NCI-H446 treated with DMSO at 0.1 percent for 48 hours (cell line): ENCODE measurements at regions not wholly inside any gene's neighbourhood (a gene's known extent, or its start where the extent isn't known, plus 50 kb on each side); places are given as distances from the start of the nearest gene placed in this dataset.

Experiments used
- DNase-seq: peaks from one replicate; lab custom pipeline; 2025; lab: John Stamatoyannopoulos, UW

GRCh38 chr18:66735933-66736332, 132.0 kb upstream of the CDH19 start:
- no peak for DNase-seq

GRCh38 chr18:66734451-66734850, 130.6 kb upstream of the CDH19 start:
- DNase-seq: no peak

GRCh38 chr18:66731890-66732289, 128.0 kb upstream of the CDH19 start:
- no peak for DNase-seq

- no peak for DNase-seq
Measured at GRCh38 chr18:66729442-66730239, 125.8 kb upstream of the CDH19 start.

- DNase-seq: no peak
Measured at GRCh38 chr18:66728951-66729350, 125.1 kb upstream of the CDH19 start.

GRCh38 chr18:66727991-66728390, 124.1 kb upstream of the CDH19 start:
- no peak for DNase-seq

GRCh38 chr18:66724664-66725356, 120.9 kb upstream of the CDH19 start:
- no peak for DNase-seq

- no peak for DNase-seq
Measured at GRCh38 chr18:66722671-66723070, 118.8 kb upstream of the CDH19 start.

GRCh38 chr18:66708646-66709045, 104.8 kb upstream of the CDH19 start:
- DNase-seq: no peak

- DNase-seq: no peak
Measured at GRCh38 chr18:66707473-66707872, 103.6 kb upstream of the CDH19 start.

- no peak for DNase-seq
Measured at GRCh38 chr18:66695281-66695680, 91.4 kb upstream of the CDH19 start.

GRCh38 chr18:66694852-66695251, 91.0 kb upstream of the CDH19 start:
- no peak for DNase-seq

GRCh38 chr18:66687635-66688034, 83.7 kb upstream of the CDH19 start:
- DNase-seq: no peak

GRCh38 chr18:66682855-66683322, 79.0 kb upstream of the CDH19 start:
- DNase-seq: peak; percentile 37

- DNase-seq: no peak
Measured at GRCh38 chr18:66676699-66677098, 72.8 kb upstream of the CDH19 start.

GRCh38 chr18:66674286-66674685, 70.4 kb upstream of the CDH19 start:
- no peak for DNase-seq

- no peak for DNase-seq
Measured at GRCh38 chr18:66668706-66669105, 64.8 kb upstream of the CDH19 start.

GRCh38 chr18:66662632-66663031, 58.7 kb upstream of the CDH19 start:
- no peak for DNase-seq

GRCh38 chr18:66655407-66655806, 51.5 kb upstream of the CDH19 start:
- DNase-seq: no peak
